Right atrium auricular region (tissue), 2 donors: ENCODE measurements at regions not wholly inside any gene's neighbourhood (a gene's known extent, or its start where the extent isn't known, plus 50 kb on each side); places are given as distances from the start of the nearest gene placed in this dataset.
"Not testable (repeated sequence)": the region's sequence is repeated elsewhere in the genome, so short reads cannot be mapped to it uniquely, and the experiment has no call there.

ENCODE experiments used
- DNase-seq: peaks from one replicate; pipeline ENCODE4 v3.0.0-alpha.2; 2019; ENCODE audit warnings: low spot score
- H3K27ac ChIP-seq, 2 donors: fragments of 200-600 bp; sonication (generic); 1 replicate in 1 of 2; 2 replicates in 1 of 2; pipeline ENCODE4 v1.5.1; 2016 to 2019
- H3K27me3 ChIP-seq, 2 donors: fragments of 200-600 bp; sonication (generic); one replicate each; pipeline versions ENCODE4 v1.5.1 to v1.6.0; 2017 to 2019
- H3K36me3 ChIP-seq: fragments of 200-600 bp; sonication (generic); one replicate; pipeline ENCODE4 v1.5.1; 2016
- H3K4me1 ChIP-seq, 2 donors: fragments of 200-600 bp; sonication (generic); one replicate each; pipeline versions ENCODE4 v1.5.1 to v1.6.0; 2017 to 2019
- H3K4me3 ChIP-seq, 2 donors: fragments of 200-600 bp; sonication (generic); 1 replicate in 1 of 2; 2 replicates in 1 of 2; pipeline ENCODE4 v1.5.1; 2017 to 2019; ENCODE audit warnings: mild to moderate bottlenecking in 1 of 2, moderate library complexity in 1 of 2
- H3K9me3 ChIP-seq, 2 donors: fragments of 200-600 bp; sonication (generic); one replicate each; pipeline ENCODE4 v1.5.1; 2019
- CTCF ChIP-seq, 2 donors: fragments of 200-600 bp; sonication (generic); IDR thresholded peaks; one replicate each; pipeline ENCODE4 v1.5.1; 2019; ENCODE audit warnings: antibody characterized with exemption in 2 of 2

- TF ChIP-seq CTCF (IDR thresholded peaks at IDR 0.05) = no peak
- H3K27me3 ChIP-seq = no peaks in the 10 kb centered on the region
- H3K36me3 ChIP-seq = no peaks in the 10 kb centered on the region
- H3K27ac ChIP-seq = no peak overlapping the region
- no peaks in the 10 kb centered on the region for H3K4me1 ChIP-seq
- DNase-seq = no peak
- no peaks in the 10 kb centered on the region for H3K9me3 ChIP-seq
- H3K4me3 ChIP-seq = no peak overlapping the region
Measured at GRCh38 chr16:65737831-65738230, 616.0 kb upstream of the CDH11 start.

- H3K4me1 ChIP-seq, H3K9me3 ChIP-seq, H3K4me3 ChIP-seq, H3K27me3 ChIP-seq, H3K36me3 ChIP-seq, DNase-seq, H3K27ac ChIP-seq: not testable (repeated sequence)
Measured at GRCh38 chr16:65735615-65736014, 613.8 kb upstream of the CDH11 start.

DNA sequence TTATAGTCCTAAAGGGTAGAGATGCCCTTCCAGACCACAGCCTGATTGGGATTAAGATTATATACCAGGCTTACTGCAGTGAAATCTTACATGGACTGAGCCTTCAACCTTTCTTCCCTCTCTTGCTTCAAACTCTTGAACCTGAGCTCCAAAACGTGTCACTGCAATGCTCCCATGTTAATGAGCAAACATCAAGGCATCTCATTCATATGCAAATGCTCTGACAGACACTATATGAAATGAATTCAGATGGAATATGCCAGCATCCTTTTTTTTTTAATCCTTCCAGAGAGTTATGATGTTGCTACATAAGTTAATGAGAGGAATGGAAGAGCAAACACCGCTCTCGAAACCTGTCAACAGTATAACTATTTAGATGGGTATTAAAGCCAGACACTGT, 611.9 kb upstream of the CDH11 start:
- no peak for DNase-seq
- Histone ChIP-seq H3K4me1 (no peaks in the 10 kb centered on the region), H3K27me3 (no peaks in the 10 kb centered on the region), H3K9me3 (peaks cover 0 to 5% of the 10 kb centered on the region in 2 donors), H3K27ac (no peak overlapping the region), H3K4me3 (no peak overlapping the region), H3K36me3 (no peaks in the 10 kb centered on the region)
- no peak for TF ChIP-seq CTCF (IDR thresholded peaks at IDR 0.05)

GRCh38 chr16:65731833-65732232, 610.0 kb upstream of the CDH11 start:
- DNase-seq = no peak
- H3K9me3 ChIP-seq = peaks cover 0 to 5% of the 10 kb centered on the region in 2 donors
- no peaks in the 10 kb centered on the region for H3K27me3 ChIP-seq
- H3K4me3 ChIP-seq = no peak overlapping the region
- no peak overlapping the region for H3K27ac ChIP-seq
- no peaks in the 10 kb centered on the region for H3K36me3 ChIP-seq
- H3K4me1 ChIP-seq = peaks cover 0 to 6% of the 10 kb centered on the region in 2 donors
- TF ChIP-seq CTCF (IDR thresholded peaks at IDR 0.05) = no peak

- Histone ChIP-seq H3K9me3 (peaks cover 0 to 5% of the 10 kb centered on the region in 2 donors), H3K36me3 (no peaks in the 10 kb centered on the region), H3K4me3 (no peak overlapping the region), H3K27ac (no peak overlapping the region), H3K4me1 (peaks cover 0 to 16% of the 10 kb centered on the region in 2 donors), H3K27me3 (no peaks in the 10 kb centered on the region)
- TF ChIP-seq CTCF (IDR thresholded peaks at IDR 0.05) = no peak
- DNase-seq = no peak
Measured at GRCh38 chr16:65728652-65729051, 606.8 kb upstream of the CDH11 start.

DNA sequence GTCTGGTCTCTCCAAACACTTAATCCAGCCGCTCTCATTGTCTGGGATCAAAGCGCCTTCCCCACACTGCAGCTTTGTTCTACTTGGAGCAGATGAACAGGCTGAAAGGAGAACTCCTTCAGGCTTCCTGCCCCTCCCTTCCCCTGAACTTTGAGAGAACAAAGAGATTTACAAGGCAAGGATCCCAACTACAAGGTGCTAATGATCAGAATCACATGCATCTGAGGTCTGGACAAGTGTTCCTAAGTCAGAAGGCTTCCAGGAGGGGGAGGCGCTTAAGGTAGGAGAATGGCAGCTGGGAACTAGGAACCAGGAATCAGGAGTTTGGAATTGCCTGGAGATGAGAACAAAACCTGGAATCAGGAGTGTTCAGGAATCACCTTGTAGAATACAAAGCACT, 606.3 kb upstream of the CDH11 start:
- TF ChIP-seq CTCF (IDR thresholded peaks at IDR 0.05) = no peak
- peaks cover 0 to 16% of the 10 kb centered on the region in 2 donors for H3K4me1 ChIP-seq
- H3K27me3 ChIP-seq = no peaks in the 10 kb centered on the region
- no peak for DNase-seq
- no peak overlapping the region for H3K4me3 ChIP-seq
- H3K36me3 ChIP-seq = no peaks in the 10 kb centered on the region
- no peak overlapping the region for H3K27ac ChIP-seq
- peaks cover 0 to 5% of the 10 kb centered on the region in 2 donors for H3K9me3 ChIP-seq
